Erythroblast (primary cell): ENCODE measurements at regions not wholly inside any gene's neighbourhood (a gene's known extent, or its start where the extent isn't known, plus 50 kb on each side); places are given as distances from the start of the nearest gene placed in this dataset.

Experiments
- DNase-seq, 2 experiments: peaks; one replicate each; lab custom pipeline; 2025; lab: John Stamatoyannopoulos, UW
- GATA1 ChIP-seq: IDR thresholded peaks from 2 replicates; pipeline ENCODE4 v1.6.1; 2011; ENCODE audit warnings: low read depth, mild to moderate bottlenecking, control low read depth, low read length, moderate library complexity
- POLR2A ChIP-seq: IDR thresholded peaks from 2 replicates; pipeline ENCODE4 v1.6.1; 2011; ENCODE audit warnings: mild to moderate bottlenecking, low read length

DNA sequence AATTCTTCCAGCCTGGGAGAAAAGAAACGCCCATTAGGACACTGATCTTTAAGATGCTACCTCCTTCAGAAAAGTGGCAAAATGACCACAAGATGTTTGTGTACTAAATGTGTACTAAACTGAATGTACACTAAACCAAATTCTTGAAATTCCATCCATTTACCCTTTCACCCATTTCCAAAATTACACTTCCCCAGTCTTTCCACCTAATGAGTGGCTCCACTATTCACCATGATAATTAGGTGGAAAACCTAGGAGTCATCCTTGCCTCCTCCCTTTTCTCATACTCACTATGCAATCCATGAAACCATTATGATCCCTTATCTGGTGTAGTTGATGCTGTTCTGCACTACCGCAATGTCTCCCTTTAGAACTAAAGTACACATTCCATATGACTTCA is 452.1 kb upstream of the THBS1 start:
- DNase-seq = no peak
- TF ChIP-seq GATA1 (no peak), POLR2A (no peak)

- no peak for DNase-seq
- TF ChIP-seq POLR2A = no peak
- no peak for TF ChIP-seq GATA1
Measured at GRCh38 chr15:39130556-39131379, 450.1 kb upstream of the THBS1 start.

DNA sequence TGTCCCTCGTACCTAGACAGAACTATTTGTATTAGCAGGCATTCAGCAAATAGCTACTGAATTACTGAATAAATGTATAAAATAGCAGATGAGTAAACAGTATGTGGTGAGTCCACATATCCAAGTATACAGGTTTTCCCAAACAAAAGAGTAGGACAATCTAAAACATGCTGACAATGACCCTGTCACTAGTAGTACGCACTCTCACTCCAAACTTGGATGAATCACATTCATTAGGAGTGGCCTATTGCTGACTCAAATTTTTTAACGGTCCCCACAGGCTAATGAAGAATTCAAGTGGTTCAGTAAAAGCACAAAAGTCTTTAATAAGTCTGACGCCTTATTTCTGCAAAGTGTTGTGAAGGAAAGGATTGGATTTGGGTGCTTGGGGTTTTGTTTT is 449.3 kb upstream of the THBS1 start:
- no peak for DNase-seq
- TF ChIP-seq GATA1 = no peak
- TF ChIP-seq POLR2A = no peak

DNA sequence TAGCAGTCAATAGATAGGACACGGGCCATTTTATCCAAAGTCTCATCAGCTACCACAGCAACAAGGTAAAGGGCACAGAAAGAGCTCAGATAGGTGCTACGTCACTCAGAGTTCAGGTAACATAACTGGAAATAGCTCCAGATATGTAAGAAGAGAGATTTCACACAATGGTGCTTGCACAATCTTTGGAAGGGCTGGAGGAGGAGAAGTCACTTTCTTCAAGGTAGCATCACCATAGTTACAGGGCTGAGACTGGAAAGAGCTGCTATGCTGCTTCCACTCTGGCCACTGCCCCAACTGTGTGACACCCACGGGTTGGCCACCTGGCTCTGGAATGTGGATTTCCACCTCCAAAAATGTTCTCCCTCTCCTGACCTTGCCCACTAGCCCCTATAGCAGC is 448.8 kb upstream of the THBS1 start:
- DNase-seq = no peak
- no peak for TF ChIP-seq GATA1
- TF ChIP-seq POLR2A = no peak

DNA sequence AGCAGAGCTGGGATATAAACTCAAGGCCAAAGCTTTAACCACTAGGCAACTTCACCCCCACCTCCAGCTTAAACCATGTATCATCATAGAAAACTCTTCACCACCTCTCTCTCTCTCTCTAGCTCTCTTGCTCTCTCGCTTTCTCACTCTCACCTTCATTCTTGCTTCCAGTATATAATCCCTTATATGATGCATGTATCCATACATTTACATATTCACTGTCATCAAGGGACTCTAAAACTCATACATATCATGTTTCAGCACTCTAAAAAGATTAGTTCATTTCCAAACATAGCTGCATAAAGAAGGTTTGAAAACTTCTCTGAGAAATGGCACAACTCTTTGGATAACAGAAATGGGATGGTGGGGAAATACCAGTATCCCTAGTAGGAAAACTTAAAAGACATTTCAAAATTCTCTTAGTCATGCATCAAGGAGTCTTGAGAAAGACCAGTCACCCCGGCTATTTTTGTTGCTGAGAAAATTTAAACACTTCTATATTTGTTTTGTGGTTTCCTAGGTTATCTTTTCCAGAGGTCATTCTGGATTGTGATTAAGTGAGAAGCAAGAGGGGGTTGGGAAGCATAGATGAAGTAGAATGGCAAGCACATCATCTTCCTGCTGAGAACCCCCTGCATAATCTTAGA is 447.8 kb upstream of the THBS1 start:
- peak in 1 of 2 experiments; percentile 2 for DNase-seq
- no peak for TF ChIP-seq GATA1
- TF ChIP-seq POLR2A = no peak

GRCh38 chr15:39134282-39134681 is 446.6 kb upstream of the THBS1 start:
- no peak for TF ChIP-seq POLR2A
- no peak for TF ChIP-seq GATA1
- no peak for DNase-seq

- no peak for TF ChIP-seq GATA1
- no peak for TF ChIP-seq POLR2A
- no peak for DNase-seq
Measured at GRCh38 chr15:39135989-39136388, 444.9 kb upstream of the THBS1 start.

DNA sequence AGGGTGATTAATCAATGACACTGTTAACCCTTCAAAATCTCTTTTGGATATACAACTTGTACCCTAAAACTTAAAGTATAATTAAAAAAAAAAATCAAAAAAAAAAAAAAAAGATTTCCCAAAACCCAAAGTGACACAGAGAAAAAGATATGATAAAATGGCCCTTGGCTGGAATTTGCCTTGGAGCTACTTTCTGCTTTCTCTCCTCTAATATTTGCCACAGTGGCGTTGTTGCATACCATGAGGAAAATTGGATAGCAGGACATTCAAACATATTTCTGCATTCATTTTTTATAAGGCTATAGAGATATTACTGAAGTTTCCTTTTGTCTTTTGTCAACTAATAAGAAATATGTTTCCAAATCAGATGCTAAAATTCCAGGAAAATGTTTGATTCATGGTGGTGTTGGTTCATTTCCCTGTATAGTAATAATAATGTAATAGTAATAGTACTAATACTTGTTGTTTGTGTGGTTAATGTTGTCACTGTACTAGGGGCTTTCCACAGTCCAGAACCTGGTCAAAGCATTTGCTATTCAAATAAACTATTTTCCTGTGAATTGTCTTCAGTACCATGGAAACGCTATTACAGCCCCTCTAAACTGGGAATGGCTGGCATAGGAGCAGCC is 441.3 kb upstream of the THBS1 start:
- TF ChIP-seq POLR2A (no peak), GATA1 (no peak)
- DNase-seq = no peak

DNA sequence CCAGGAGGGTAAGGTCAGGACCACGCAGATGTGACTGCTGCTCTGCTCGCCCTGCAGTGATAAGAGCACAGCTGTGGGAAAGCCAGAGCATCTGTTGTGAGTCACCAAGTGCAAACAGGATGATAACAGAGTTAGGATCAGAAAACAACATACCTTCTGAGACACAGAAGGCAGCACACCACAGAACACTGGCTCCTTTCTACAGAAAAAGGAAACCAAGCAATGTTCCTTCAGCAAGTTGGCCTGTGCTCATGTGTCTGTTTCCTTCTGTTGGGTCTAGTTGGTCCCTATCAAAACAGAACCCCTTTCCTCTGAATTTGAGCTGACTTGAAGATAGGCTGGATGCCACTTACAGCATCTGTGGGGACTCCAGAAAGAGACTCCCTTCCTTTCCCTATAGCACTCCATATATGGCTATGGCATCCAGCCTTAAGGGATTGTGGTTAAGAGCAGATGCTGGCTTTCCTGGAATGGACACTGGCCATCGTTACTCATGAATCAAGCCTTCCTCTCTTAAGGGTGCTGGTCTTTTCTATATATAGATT is 440.7 kb upstream of the THBS1 start:
- TF ChIP-seq GATA1 (peak; percentile 92), POLR2A (peak; percentile 67)
- DNase-seq = peak; percentile 92 to 97

DNA sequence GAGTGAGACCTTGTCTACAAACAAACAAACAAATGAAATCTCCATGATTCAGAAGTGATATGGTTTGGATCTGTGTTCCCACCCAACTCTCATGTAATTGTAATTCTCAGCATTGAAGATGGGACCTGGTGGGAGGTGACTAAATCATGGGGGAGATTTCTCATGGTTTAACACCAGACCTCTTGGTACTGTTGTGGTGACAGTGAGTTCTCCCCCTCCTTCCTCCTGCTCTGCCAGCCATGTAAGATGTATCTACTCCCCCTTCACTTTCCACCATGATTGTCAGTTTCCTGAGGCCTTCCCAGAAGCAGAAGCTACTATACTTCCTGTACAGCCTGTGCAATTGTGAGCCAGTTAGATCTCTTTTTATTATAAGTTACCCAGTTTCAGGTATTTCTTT is 438.4 kb upstream of the THBS1 start:
- DNase-seq = no peak
- no peak for TF ChIP-seq GATA1
- TF ChIP-seq POLR2A = no peak

- DNase-seq = no peak
- TF ChIP-seq GATA1 (no peak), POLR2A (no peak)
Measured at GRCh38 chr15:39143479-39143878, 437.4 kb upstream of the THBS1 start.

- no peak for DNase-seq
- TF ChIP-seq GATA1 (no peak), POLR2A (no peak)
Measured at GRCh38 chr15:39144051-39144450, 436.8 kb upstream of the THBS1 start.

DNA sequence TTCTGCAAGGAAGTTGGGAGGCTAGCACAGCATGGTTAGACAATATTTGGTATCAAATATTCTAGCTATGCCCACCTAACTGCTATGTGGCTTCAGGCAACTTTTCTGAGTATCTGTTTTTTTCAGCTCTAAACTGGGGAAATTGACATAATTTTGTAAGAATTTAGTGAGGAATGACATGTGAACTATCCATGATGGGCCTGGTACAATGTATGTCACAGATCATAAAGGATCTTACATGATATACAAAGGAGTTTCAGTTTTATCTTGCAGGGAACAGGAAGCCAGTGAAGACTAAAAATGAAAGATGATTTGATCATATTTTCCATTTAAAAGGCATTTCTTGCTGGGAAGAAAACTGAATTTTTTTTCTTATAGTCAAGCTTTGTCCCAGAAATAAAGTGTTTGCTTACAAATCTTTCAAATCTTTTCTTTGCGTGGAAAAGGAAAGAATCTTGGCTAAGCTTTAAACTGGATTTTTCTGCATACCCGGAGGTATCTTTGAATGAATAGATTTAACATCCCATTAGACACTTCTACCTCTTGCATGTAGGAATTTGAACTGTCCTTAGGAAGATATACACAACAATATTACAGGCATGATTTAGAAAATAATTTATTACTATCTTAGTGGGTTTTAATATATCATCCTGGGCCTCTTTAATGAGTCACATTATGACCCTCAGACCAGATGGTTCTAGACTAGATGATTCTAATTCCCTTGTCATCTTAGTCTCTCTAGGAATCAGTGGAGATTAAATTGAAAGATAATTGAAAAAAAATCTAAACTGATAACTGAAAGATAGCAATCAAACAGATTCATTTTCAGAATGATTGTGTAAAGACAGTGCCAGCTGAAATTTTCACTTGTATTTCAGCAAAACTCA is 436.0 kb upstream of the THBS1 start:
- TF ChIP-seq POLR2A (no peak), GATA1 (no peak)
- no peak for DNase-seq
